Caco-2 (cell line): ENCODE measurements at regions not wholly inside any gene's neighbourhood (a gene's known extent, or its start where the extent isn't known, plus 50 kb on each side); places are given as distances from the start of the nearest gene placed in this dataset.

Experiments
- BruUV-seq: library from RNA; stranded (reverse); fragments of 400-500 nt; replicated peaks from 2 replicates; lab custom pipeline; 2021; lab: Mats Ljungman, UMichigan
- CTCF ChIA-PET: fragments of 300-600 bp; sonication (Branson Sonifier 250); formaldehyde crosslinking; loops from one replicate; lab custom pipeline; 2022; ENCODE audit warnings: antibody characterized with exemption; lab: Charles Lee
- POLR2A ChIA-PET: fragments of 300-600 bp; sonication (Branson Sonifier 250); formaldehyde crosslinking; loops from one replicate; lab custom pipeline; 2022; ENCODE audit warnings: antibody characterized with exemption; lab: Charles Lee
- DNase-seq, 2 experiments: peaks; one replicate each; pipeline versions ENCODE4 v3.0.0 to v3.0.0-alpha.2; 2020 to 2022
- H3K27me3 ChIP-seq: replicated peaks from 2 replicates; pipeline ENCODE4 v1.6.0; 2011; ENCODE audit warnings: low read length; ENCODE audit not compliant: control insufficient read depth, insufficient read depth
- H3K36me3 ChIP-seq: 2 replicates; pipeline ENCODE4 v1.5.1; 2011; ENCODE audit warnings: low read length; ENCODE audit not compliant: control insufficient read depth, insufficient read depth
- H3K4me1 ChIP-seq: fragments of 250-450 bp; sonication (Bioruptor Pico); 2 replicates; pipeline ENCODE4 v1.5.1; 2020; ENCODE audit warnings: mild to moderate bottlenecking
- H3K4me3 ChIP-seq: 2 replicates; pipeline ENCODE4 v1.5.1; 2011; ENCODE audit warnings: low read depth, mild to moderate bottlenecking, control low read depth, low read length
- H3K9me3 ChIP-seq: fragments of 250-450 bp; sonication (Bioruptor Pico); 2 replicates; pipeline ENCODE4 v1.5.1; 2020; ENCODE audit warnings: mild to moderate bottlenecking, moderate library complexity
- H3K27ac Mint-ChIP-seq: one replicate; pipeline ENCODE4 v1.8.0; 2022; ENCODE audit warnings: mixed read lengths; ENCODE audit not compliant: unreplicated experiment
- H3K27me3 Mint-ChIP-seq: one replicate; pipeline ENCODE4 v1.8.0; 2022; ENCODE audit warnings: mixed read lengths; ENCODE audit not compliant: insufficient read depth, unreplicated experiment
- H3K36me3 Mint-ChIP-seq: one replicate; pipeline ENCODE4 v1.8.0; 2022; ENCODE audit warnings: mild to moderate bottlenecking, mixed read lengths; ENCODE audit not compliant: insufficient read depth, unreplicated experiment
- H3K4me1 Mint-ChIP-seq: one replicate; pipeline ENCODE4 v1.8.0; 2022; ENCODE audit warnings: low read depth, mixed read lengths; ENCODE audit not compliant: unreplicated experiment
- H3K4me3 Mint-ChIP-seq: one replicate; pipeline ENCODE4 v1.8.0; 2022; ENCODE audit warnings: mild to moderate bottlenecking, moderate library complexity, mixed read lengths; ENCODE audit not compliant: unreplicated experiment
- H3K9me3 Mint-ChIP-seq: one replicate; pipeline ENCODE4 v1.8.0; 2022; ENCODE audit warnings: mixed read lengths; ENCODE audit not compliant: unreplicated experiment
- intact Hi-C: fragments of 100-400 bp; cut with micrococcal nuclease; formaldehyde crosslinking; loops from one replicate; pipeline ENCODE4 v1.10.0; 2022; ENCODE audit not compliant: unreplicated experiment
- TF ChIP-seq, protein P1 (sequence below), 2 experiments: fragments of 200-600 bp in 1 of 2; IDR thresholded peaks; 1 replicate in 1 of 2; 2 replicates in 1 of 2; pipeline versions ENCODE4 v1.5.1 to v1.8.0; 2011 to 2022; ENCODE audit warnings: antibody characterized with exemption in 1 of 2, control low read depth in 1 of 2, inconsistent platforms in 1 of 2, low read depth in 1 of 2, low read length in 1 of 2, mild to moderate bottlenecking in 1 of 2, moderate library complexity in 1 of 2; ENCODE audit not compliant: insufficient read depth in 1 of 2, severe bottlenecking in 1 of 2, unreplicated experiment in 1 of 2

- no peak overlapping the region for H3K4me3 ChIP-seq
- CTCF ChIA-PET = no interaction called here
- no peak overlapping the region for H3K27ac Mint-ChIP-seq
- peaks cover 2% of the 10 kb centered on the region for H3K27me3 ChIP-seq
- peaks cover 12% of the 10 kb centered on the region for H3K9me3 Mint-ChIP-seq
- peaks cover 10% of the 10 kb centered on the region for H3K27me3 Mint-ChIP-seq
- no peaks in the 10 kb centered on the region for H3K4me1 Mint-ChIP-seq
- H3K4me3 Mint-ChIP-seq = no peak overlapping the region
- intact Hi-C loops = no loop called here
- H3K4me1 ChIP-seq = no peaks in the 10 kb centered on the region
- H3K36me3 ChIP-seq = no peaks in the 10 kb centered on the region
- DNase-seq = peak in 1 of 2 experiments; percentile 7
- no TSS peak for BruUV-seq
- TF ChIP-seq, protein P1, sequence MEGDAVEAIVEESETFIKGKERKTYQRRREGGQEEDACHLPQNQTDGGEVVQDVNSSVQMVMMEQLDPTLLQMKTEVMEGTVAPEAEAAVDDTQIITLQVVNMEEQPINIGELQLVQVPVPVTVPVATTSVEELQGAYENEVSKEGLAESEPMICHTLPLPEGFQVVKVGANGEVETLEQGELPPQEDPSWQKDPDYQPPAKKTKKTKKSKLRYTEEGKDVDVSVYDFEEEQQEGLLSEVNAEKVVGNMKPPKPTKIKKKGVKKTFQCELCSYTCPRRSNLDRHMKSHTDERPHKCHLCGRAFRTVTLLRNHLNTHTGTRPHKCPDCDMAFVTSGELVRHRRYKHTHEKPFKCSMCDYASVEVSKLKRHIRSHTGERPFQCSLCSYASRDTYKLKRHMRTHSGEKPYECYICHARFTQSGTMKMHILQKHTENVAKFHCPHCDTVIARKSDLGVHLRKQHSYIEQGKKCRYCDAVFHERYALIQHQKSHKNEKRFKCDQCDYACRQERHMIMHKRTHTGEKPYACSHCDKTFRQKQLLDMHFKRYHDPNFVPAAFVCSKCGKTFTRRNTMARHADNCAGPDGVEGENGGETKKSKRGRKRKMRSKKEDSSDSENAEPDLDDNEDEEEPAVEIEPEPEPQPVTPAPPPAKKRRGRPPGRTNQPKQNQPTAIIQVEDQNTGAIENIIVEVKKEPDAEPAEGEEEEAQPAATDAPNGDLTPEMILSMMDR (IDR thresholded peaks at IDR 0.05; ENCODE audit: insufficient read depth in 1 of 2, low read depth in 1 of 2, low read length in 1 of 2, severe bottlenecking in 1 of 2, unreplicated experiment in 1 of 2) = no peak
- POLR2A ChIA-PET = no interaction called here
- no peaks in the 10 kb centered on the region for H3K36me3 Mint-ChIP-seq
- H3K9me3 ChIP-seq = peaks cover 6% of the 10 kb centered on the region; the same call in 1 of the 2 replicates
Observed at GRCh38 chr10:78349911-78350663, 316.4 kb downstream of the RPS24 start.

- no peaks in the 10 kb centered on the region for H3K4me1 Mint-ChIP-seq
- ChIA-PET CTCF (no interaction called here), POLR2A (no interaction called here)
- intact Hi-C loops = no loop called here
- no peak overlapping the region for H3K4me3 ChIP-seq
- no peaks in the 10 kb centered on the region for H3K4me1 ChIP-seq
- DNase-seq = no peak
- no peak overlapping the region for H3K4me3 Mint-ChIP-seq
- TF ChIP-seq, protein P1 (IDR thresholded peaks at IDR 0.05; ENCODE audit: insufficient read depth in 1 of 2, low read depth in 1 of 2, low read length in 1 of 2, severe bottlenecking in 1 of 2, unreplicated experiment in 1 of 2) = no peak
- H3K9me3 Mint-ChIP-seq = peaks cover 9% of the 10 kb centered on the region
- no peaks in the 10 kb centered on the region for H3K36me3 Mint-ChIP-seq
- H3K27ac Mint-ChIP-seq = no peak overlapping the region
- peaks cover 7% of the 10 kb centered on the region for H3K27me3 Mint-ChIP-seq
- no peaks in the 10 kb centered on the region for H3K36me3 ChIP-seq
- H3K27me3 ChIP-seq = peaks cover 2% of the 10 kb centered on the region
- BruUV-seq = no TSS peak
- peaks cover 6% of the 10 kb centered on the region; the same call in 1 of the 2 replicates for H3K9me3 ChIP-seq
Observed at GRCh38 chr10:78351283-78351682, 317.6 kb downstream of the RPS24 start.

DNA sequence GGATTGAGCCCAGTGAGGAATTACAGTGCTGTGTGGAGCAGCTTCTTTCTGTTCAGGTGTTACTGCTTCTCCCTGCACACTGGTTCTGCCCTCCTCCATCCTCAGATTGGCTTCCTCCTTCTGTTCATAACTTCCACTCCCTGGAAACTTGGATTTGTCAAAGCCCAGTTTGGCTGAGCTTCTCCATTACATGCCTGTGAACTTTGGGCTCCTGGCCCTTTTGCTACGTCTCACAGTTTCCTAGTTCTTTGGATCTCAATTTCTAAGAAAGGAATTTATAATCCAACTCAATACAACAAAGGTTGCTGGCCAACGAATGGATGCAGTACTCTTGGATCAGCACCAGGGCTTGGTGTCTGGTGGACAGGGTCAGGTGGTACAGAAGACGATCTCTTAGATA lies 318.1 kb downstream of the RPS24 start:
- Histone ChIP-seq H3K9me3 (peaks cover 6% of the 10 kb centered on the region; the same call in 1 of the 2 replicates), H3K36me3 (no peaks in the 10 kb centered on the region), H3K4me1 (no peaks in the 10 kb centered on the region), H3K4me3 (no peak overlapping the region), H3K27me3 (peaks cover 2% of the 10 kb centered on the region)
- Mint-ChIP-seq H3K27ac (no peak overlapping the region), H3K36me3 (no peaks in the 10 kb centered on the region), H3K4me3 (no peak overlapping the region), H3K27me3 (peaks cover 7% of the 10 kb centered on the region), H3K9me3 (peaks cover 3% of the 10 kb centered on the region), H3K4me1 (no peaks in the 10 kb centered on the region)
- ChIA-PET POLR2A (no interaction called here), CTCF (no interaction called here)
- no TSS peak for BruUV-seq
- TF ChIP-seq, protein P1 (IDR thresholded peaks at IDR 0.05; ENCODE audit: insufficient read depth in 1 of 2, low read depth in 1 of 2, low read length in 1 of 2, severe bottlenecking in 1 of 2, unreplicated experiment in 1 of 2) = no peak
- no peak for DNase-seq
- intact Hi-C loops = no loop called here
